SK-N-MC (cell line): ENCODE measurements at regions not wholly inside any gene's neighbourhood (a gene's known extent, or its start where the extent isn't known, plus 50 kb on each side); places are given as distances from the start of the nearest gene placed in this dataset.

Experiments
- EZH2 ChIP-seq: fragments of 200-600 bp; sonication (generic); IDR thresholded peaks from one replicate; pipeline ENCODE4 v1.6.1; 2017; ENCODE audit warnings: antibody characterized with exemption
- POLR2AphosphoS5 ChIP-seq: IDR thresholded peaks from 2 replicates; pipeline ENCODE4 v1.6.1; 2012; ENCODE audit warnings: mild to moderate bottlenecking, low read depth, low read length, borderline replicate concordance

- no peak for TF ChIP-seq EZH2
- TF ChIP-seq POLR2AphosphoS5 = no peak
Observed at GRCh38 chr5:2333291-2333690, 418.2 kb downstream of the IRX2 start.
